ENCODE measurements at regions not wholly inside any gene's neighbourhood (a gene's known extent, or its start where the extent isn't known, plus 50 kb on each side); places are given as distances from the start of the nearest gene placed in this dataset.

GRCh38 chr2:38164881-38165280 is 88.9 kb upstream of the CYP1B1 start:
- H3K4ac ChIP-seq (ENCODE audit: low read depth, low read length), result no peak overlapping the region
- H3K27me3 Mint-ChIP-seq (ENCODE audit: low read depth), result peaks cover 7% of the 10 kb centered on the region; the same call in 1 of the 2 replicates
- H2BK5ac ChIP-seq (ENCODE audit: insufficient read length, low read length), result no peak overlapping the region
- H2BK15ac ChIP-seq (ENCODE audit: low read depth, low read length), result no peak overlapping the region
- WGBS (ENCODE audit: extremely low coverage, insufficient read length, low lambda C conversion rate), result no CpG with 5 or more reads among the region's 4 CpGs
- DNase-seq, result no peak
- peaks cover 13% of the 10 kb centered on the region in 2 experiments for H3K4me1 Mint-ChIP-seq
- H3K14ac ChIP-seq (ENCODE audit: insufficient read depth, low read length), result no peak overlapping the region
- H3K27me3 ChIP-seq (ENCODE audit: insufficient read depth, low read length), result no peaks in the 10 kb centered on the region
- no peak overlapping the region for H2BK20ac ChIP-seq (ENCODE audit: low read depth, low read length, poor library complexity, severe bottlenecking)
- no peaks in the 10 kb centered on the region for H3K23me2 ChIP-seq (ENCODE audit: insufficient read length, low read depth, low read length, poor library complexity, severe bottlenecking)
- no peak overlapping the region for H4K5ac ChIP-seq (ENCODE audit: insufficient read length, low read depth, low read length)
- no peak for TF ChIP-seq CTCF (conservative IDR thresholded peaks at IDR 0.05)
- H3K18ac ChIP-seq (ENCODE audit: insufficient read length, low read depth, low read length), result no peak overlapping the region
- H3K79me2 ChIP-seq (ENCODE audit: insufficient read depth, low read length), result no peaks in the 10 kb centered on the region
- H3K4me2 ChIP-seq (ENCODE audit: insufficient read depth, insufficient read length, low read length), result no peak overlapping the region
- no peak overlapping the region for H4K91ac ChIP-seq (ENCODE audit: insufficient read length, low read depth, low read length)
- no peak overlapping the region for H3K9ac ChIP-seq (ENCODE audit: extremely low read depth, insufficient read length, low read length)
- no peak overlapping the region for H2AK5ac ChIP-seq (ENCODE audit: insufficient read length, low read length)
- peaks cover 6% of the 10 kb centered on the region; the same call in 1 of the 2 replicates for H3K4me1 ChIP-seq (ENCODE audit: insufficient read depth, low read length)
- no peak overlapping the region for H3K27ac ChIP-seq (ENCODE audit: insufficient read length, low read depth, low read length)
- no peaks in the 10 kb centered on the region for H3K9me3 Mint-ChIP-seq
- H2BK12ac ChIP-seq (ENCODE audit: insufficient read length, low read depth, low read length), result no peak overlapping the region
- H3K23ac ChIP-seq (ENCODE audit: insufficient read length, low read depth, low read length), result no peak overlapping the region
- H3K9me3 ChIP-seq (ENCODE audit: control insufficient read depth, low read depth, low read length), result no peaks in the 10 kb centered on the region
- no peak overlapping the region for H3K56ac ChIP-seq (ENCODE audit: insufficient read length, low read depth, low read length)
- H2BK120ac ChIP-seq (ENCODE audit: low read depth, low read length, poor library complexity, severe bottlenecking), result no peak overlapping the region
- H3K4me3 Mint-ChIP-seq, result no peak overlapping the region
- H3K36me3 Mint-ChIP-seq (ENCODE audit: insufficient read depth in 1 of 3, low read depth in 3 of 3), result no peaks in the 10 kb centered on the region
- no peak overlapping the region for H4K8ac ChIP-seq (replicated peaks; ENCODE audit: insufficient read length, low read depth, low read length)
- no peaks in the 10 kb centered on the region for H3K79me1 ChIP-seq (ENCODE audit: insufficient read depth, low read depth, low read length, poor library complexity, severe bottlenecking)
- H4K20me1 ChIP-seq (ENCODE audit: control insufficient read depth, insufficient read depth, insufficient read length), result no peaks in the 10 kb centered on the region
- H2AFZ ChIP-seq (ENCODE audit: low read length), result no peak overlapping the region
- H3T11ph ChIP-seq (ENCODE audit: low read length), result no peak overlapping the region
- no peak overlapping the region for H3K27ac Mint-ChIP-seq
